OCI-LY1 (cell line): ENCODE measurements at regions not wholly inside any gene's neighbourhood (a gene's known extent, or its start where the extent isn't known, plus 50 kb on each side); places are given as distances from the start of the nearest gene placed in this dataset.

Experiments
- H2AFZ ChIP-seq: fragments of 200-600 bp; sonication (generic), shearing (Covaris generic); 2 replicates; pipeline ENCODE4 v1.6.0; 2014; ENCODE audit warnings: antibody characterized with exemption, mild to moderate bottlenecking, low read length
- H3F3A ChIP-seq: fragments of 200-600 bp; sonication (generic), shearing (Covaris generic); 2 replicates; pipeline ENCODE4 v1.6.0; 2014; ENCODE audit warnings: mild to moderate bottlenecking, antibody characterized with exemption, low read length, moderate library complexity; ENCODE audit not compliant: insufficient read depth
- H3K27ac ChIP-seq: fragments of 200-600 bp; sonication (generic); 2 replicates; pipeline ENCODE4 v1.5.1; 2014; ENCODE audit warnings: low read length, mixed run types, mild to moderate bottlenecking, low read depth; ENCODE audit not compliant: poor library complexity, severe bottlenecking
- H3K27me3 ChIP-seq: fragments of 200-600 bp; sonication (generic); 2 replicates; pipeline ENCODE4 v1.6.0; 2014; ENCODE audit warnings: antibody characterized with exemption, mild to moderate bottlenecking, low read length, moderate library complexity; ENCODE audit not compliant: insufficient read depth
- H3K36me3 ChIP-seq: fragments of 200-600 bp; sonication (generic); 2 replicates; pipeline ENCODE4 v1.6.1; 2014; ENCODE audit warnings: mild to moderate bottlenecking, antibody characterized with exemption, low read length, moderate library complexity, mixed read lengths; ENCODE audit not compliant: insufficient read depth
- H3K4me1 ChIP-seq: fragments of 200-600 bp; sonication (generic); 2 replicates; pipeline ENCODE4 v1.5.1; 2014; ENCODE audit warnings: mild to moderate bottlenecking, low read length, moderate library complexity; ENCODE audit not compliant: insufficient read depth, severe bottlenecking
- H3K4me2 ChIP-seq: fragments of 200-600 bp; sonication (generic), shearing (Covaris generic); 2 replicates; pipeline ENCODE4 v1.6.1; 2014; ENCODE audit warnings: low read length
- H3K4me3 ChIP-seq: fragments of 200-600 bp; sonication (generic); 2 replicates; pipeline ENCODE4 v1.5.1; 2014; ENCODE audit warnings: low read length, low read depth, mild to moderate bottlenecking, mixed read lengths; ENCODE audit not compliant: poor library complexity, severe bottlenecking
- H3K79me2 ChIP-seq: fragments of 200-600 bp; shearing (Covaris generic); 2 replicates; pipeline ENCODE4 v1.6.1; 2016; ENCODE audit warnings: mixed run types, low read length, mixed read lengths; ENCODE audit not compliant: insufficient read depth
- H3K9ac ChIP-seq: fragments of 200-600 bp; sonication (generic), shearing (Covaris generic); 2 replicates; pipeline ENCODE4 v1.6.1; 2014; ENCODE audit warnings: mild to moderate bottlenecking, low read length, mixed read lengths
- H3K9me2 ChIP-seq: fragments of 200-600 bp; sonication (generic), shearing (Covaris generic); 2 replicates; pipeline ENCODE4 v1.6.1; 2014; ENCODE audit warnings: low read depth, mild to moderate bottlenecking, low read length, mixed read lengths
- H3K9me3 ChIP-seq: fragments of 200-600 bp; shearing (Covaris generic); 2 replicates; pipeline ENCODE4 v1.6.1; 2014; ENCODE audit warnings: low read length, mixed read lengths
- H4K20me1 ChIP-seq: fragments of 200-600 bp; sonication (generic), shearing (Covaris generic); 2 replicates; pipeline ENCODE4 v1.6.0; 2016; ENCODE audit warnings: mild to moderate bottlenecking, low read length; ENCODE audit not compliant: insufficient read depth
- CTCF ChIP-seq: fragments of 200-600 bp; sonication (generic), shearing (Covaris generic); IDR thresholded peaks from 2 replicates; pipeline ENCODE4 v1.5.1; 2017; ENCODE audit warnings: mild to moderate bottlenecking, antibody characterized with exemption, low read length, moderate library complexity, mixed read lengths
- EZH2 ChIP-seq: fragments of 200-600 bp; sonication (generic), shearing (Covaris generic); IDR thresholded peaks from 2 replicates; pipeline ENCODE4 v1.8.0; 2017; ENCODE audit warnings: borderline replicate concordance, mixed run types, mild to moderate bottlenecking, antibody characterized with exemption, low read length, moderate library complexity, mixed read lengths

GRCh38 chr6:51462896-51463295 lies 624.5 kb downstream of the PKHD1 start:
- Histone ChIP-seq H3K36me3 (no peaks in the 10 kb centered on the region), H3K27me3 (no peaks in the 10 kb centered on the region), H2AFZ (no peak overlapping the region), H3K27ac (no peak overlapping the region), H3K4me2 (no peak overlapping the region), H3K4me3 (no peak overlapping the region), H3K9me3 (no peaks in the 10 kb centered on the region), H3F3A (no peaks in the 10 kb centered on the region), H3K9ac (no peak overlapping the region), H3K9me2 (no peaks in the 10 kb centered on the region), H4K20me1 (no peaks in the 10 kb centered on the region), H3K4me1 (no peaks in the 10 kb centered on the region), H3K79me2 (no peaks in the 10 kb centered on the region)
- no peak for TF ChIP-seq EZH2
- no peak for TF ChIP-seq CTCF

GRCh38 chr6:51463321-51463720 lies 624.1 kb downstream of the PKHD1 start:
- Histone ChIP-seq H3K79me2 (no peaks in the 10 kb centered on the region), H3K4me3 (no peak overlapping the region), H3K27ac (no peak overlapping the region)

GRCh38 chr6:51464956-51465355 lies 622.5 kb downstream of the PKHD1 start:
- no peaks in the 10 kb centered on the region for H3K9me3 ChIP-seq
- no peaks in the 10 kb centered on the region for H3K79me2 ChIP-seq
- H3K27me3 ChIP-seq = no peaks in the 10 kb centered on the region
- H3K4me2 ChIP-seq = no peak overlapping the region
- H3K36me3 ChIP-seq = no peaks in the 10 kb centered on the region
- H3K27ac ChIP-seq = no peak overlapping the region
- H3K4me3 ChIP-seq = no peak overlapping the region
- no peak overlapping the region for H2AFZ ChIP-seq
- no peaks in the 10 kb centered on the region for H4K20me1 ChIP-seq
- no peak overlapping the region for H3K9ac ChIP-seq
- TF ChIP-seq EZH2 (no peak), CTCF (no peak)
- H3K9me2 ChIP-seq = no peaks in the 10 kb centered on the region
- H3K4me1 ChIP-seq = no peaks in the 10 kb centered on the region
- no peaks in the 10 kb centered on the region for H3F3A ChIP-seq

More at GRCh38 chr6:51463321-51463720, 624.1 kb downstream of the PKHD1 start:
- H3K4me1 ChIP-seq = no peaks in the 10 kb centered on the region
- no peaks in the 10 kb centered on the region for H3F3A ChIP-seq
- H3K9me2 ChIP-seq = no peaks in the 10 kb centered on the region
- no peak overlapping the region for H3K9ac ChIP-seq
- no peak overlapping the region for H2AFZ ChIP-seq
- no peaks in the 10 kb centered on the region for H3K9me3 ChIP-seq
- TF ChIP-seq CTCF (no peak), EZH2 (no peak)
- no peaks in the 10 kb centered on the region for H3K27me3 ChIP-seq
- H3K4me2 ChIP-seq = no peak overlapping the region
- no peaks in the 10 kb centered on the region for H3K36me3 ChIP-seq
- no peaks in the 10 kb centered on the region for H4K20me1 ChIP-seq
